Panc1 (cell line): ENCODE measurements at regions not wholly inside any gene's neighbourhood (a gene's known extent, or its start where the extent isn't known, plus 50 kb on each side); places are given as distances from the start of the nearest gene placed in this dataset.

Experiments used
- ATAC-seq: fragments of 200-7000 bp; cut with Tn5 transposase; 2 replicates; pipeline ENCODE4 v1.9.1; 2020; ENCODE audit warnings: mild to moderate bottlenecking, moderate library complexity
- BruUV-seq: library from RNA; stranded (reverse); fragments of 400-500 nt; replicated peaks from 2 replicates; lab custom pipeline; 2021; lab: Mats Ljungman, UMichigan
- CTCF ChIA-PET: fragments of 300-600 bp; sonication (Branson Sonifier 250); formaldehyde crosslinking; loops from one replicate; lab custom pipeline; 2022; ENCODE audit warnings: antibody characterized with exemption; lab: Charles Lee
- POLR2A ChIA-PET: fragments of 300-600 bp; sonication (Branson Sonifier 250); formaldehyde crosslinking; loops from one replicate; lab custom pipeline; 2022; ENCODE audit warnings: antibody characterized with exemption; lab: Charles Lee
- DNase-seq: peaks from one replicate; pipeline ENCODE4 v3.0.0-alpha.2; 2010; ENCODE audit warnings: low read depth, low spot score
- H3K27ac ChIP-seq: 2 replicates; pipeline ENCODE4 v1.5.1; 2011; ENCODE audit warnings: mild to moderate bottlenecking, low read length, inconsistent platforms
- H3K27me3 ChIP-seq: fragments of 200-500 bp; sonication (Bioruptor generic); 2 replicates; pipeline ENCODE4 v1.6.0; 2014; ENCODE audit warnings: low read length, inconsistent platforms; ENCODE audit not compliant: control insufficient read depth, insufficient read depth
- H3K36me3 ChIP-seq: fragments of 200-500 bp; sonication (Bioruptor generic); 2 replicates; pipeline ENCODE4 v1.5.1; 2014; ENCODE audit warnings: inconsistent platforms, mild to moderate bottlenecking, low read length, moderate library complexity; ENCODE audit not compliant: control insufficient read depth, insufficient read depth
- H3K4me1 ChIP-seq: 2 replicates; pipeline ENCODE4 v1.5.1; 2011; ENCODE audit warnings: inconsistent platforms, mild to moderate bottlenecking, low read length, moderate library complexity; ENCODE audit not compliant: control insufficient read depth, insufficient read depth
- H3K4me3 ChIP-seq, 2 experiments: 2 replicates each; pipeline ENCODE4 v1.5.1; 2011 to 2012; ENCODE audit warnings: low read depth in 2 of 2, low read length in 2 of 2, mild to moderate bottlenecking in 2 of 2, inconsistent platforms in 1 of 2, moderate library complexity in 1 of 2
- H3K9me3 ChIP-seq: fragments of 200-500 bp; sonication (Bioruptor generic); 2 replicates; pipeline ENCODE4 v1.5.1; 2014; ENCODE audit warnings: low read depth, mild to moderate bottlenecking, inconsistent platforms, low read length, moderate library complexity; ENCODE audit not compliant: control insufficient read depth, insufficient read depth
- POLR2AphosphoS5 ChIP-seq: IDR thresholded peaks from 2 replicates; pipeline ENCODE4 v1.6.1; 2012; ENCODE audit warnings: mild to moderate bottlenecking, low read depth, low read length, moderate library complexity
- SIN3A ChIP-seq: IDR thresholded peaks from 2 replicates; pipeline ENCODE4 v1.6.1; 2012; ENCODE audit warnings: low read depth, mild to moderate bottlenecking, low read length, moderate library complexity, borderline replicate concordance; ENCODE audit not compliant: insufficient read depth
- TCF7L2 ChIP-seq: IDR thresholded peaks from 2 replicates; pipeline ENCODE4 v1.6.1; 2011; ENCODE audit warnings: mild to moderate bottlenecking, low read depth, low read length, inconsistent platforms
- in situ Hi-C: cut with HindIII; loops from 2 replicates; pipeline ENCODE4 v1.10.0; 2016; ENCODE audit warnings: low sequenced_read_pairs, low pct_unique_long_range_greater_than_20kb
- intact Hi-C: fragments of 100-400 bp; cut with micrococcal nuclease; formaldehyde crosslinking; loops from one replicate; pipeline ENCODE4 v1.10.0; 2022; ENCODE audit not compliant: unreplicated experiment
- TF ChIP-seq, protein P1 (sequence below), 2 experiments: IDR thresholded peaks; 2 replicates each; pipeline ENCODE4 v1.6.1; 2011 to 2012; ENCODE audit warnings: low read depth in 2 of 2, control low read depth in 1 of 2, low read length in 1 of 2, mild to moderate bottlenecking in 1 of 2, moderate library complexity in 1 of 2; ENCODE audit not compliant: insufficient read depth in 1 of 2
- TF ChIP-seq, protein P2 (sequence below): fragments of 450-650 bp; IDR thresholded peaks from 2 replicates; pipeline ENCODE4 v1.5.1; 2017; ENCODE audit warnings: mild to moderate bottlenecking

DNA sequence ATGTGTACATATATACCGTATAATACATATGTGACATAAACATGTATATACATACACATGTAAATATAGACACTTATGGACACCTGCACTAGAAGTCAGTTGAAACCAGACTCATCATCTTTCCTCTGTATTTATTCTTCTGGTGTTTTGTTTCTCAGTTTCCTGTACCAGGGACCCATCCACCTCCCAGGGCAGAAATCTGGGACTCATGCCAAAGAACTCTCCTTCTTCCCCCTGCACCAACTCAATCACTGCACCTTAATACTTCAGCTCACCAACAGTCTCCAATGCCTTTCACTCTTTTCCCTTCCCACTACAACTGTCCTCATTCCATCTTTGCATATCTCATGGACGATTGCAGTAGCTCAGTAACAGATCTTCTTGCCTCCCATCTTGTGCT, 428.0 kb downstream of the FBXO15 start:
- intact Hi-C loops (no loop called here), in situ Hi-C loops (no loop called here)
- no peak overlapping the region for H3K4me3 ChIP-seq
- DNase-seq (no peak), ATAC-seq (no peak)
- no peaks in the 10 kb centered on the region for H3K36me3 ChIP-seq
- CTCF ChIA-PET, result no interaction called here
- H3K9me3 ChIP-seq, result no peaks in the 10 kb centered on the region
- TF ChIP-seq, protein P1, sequence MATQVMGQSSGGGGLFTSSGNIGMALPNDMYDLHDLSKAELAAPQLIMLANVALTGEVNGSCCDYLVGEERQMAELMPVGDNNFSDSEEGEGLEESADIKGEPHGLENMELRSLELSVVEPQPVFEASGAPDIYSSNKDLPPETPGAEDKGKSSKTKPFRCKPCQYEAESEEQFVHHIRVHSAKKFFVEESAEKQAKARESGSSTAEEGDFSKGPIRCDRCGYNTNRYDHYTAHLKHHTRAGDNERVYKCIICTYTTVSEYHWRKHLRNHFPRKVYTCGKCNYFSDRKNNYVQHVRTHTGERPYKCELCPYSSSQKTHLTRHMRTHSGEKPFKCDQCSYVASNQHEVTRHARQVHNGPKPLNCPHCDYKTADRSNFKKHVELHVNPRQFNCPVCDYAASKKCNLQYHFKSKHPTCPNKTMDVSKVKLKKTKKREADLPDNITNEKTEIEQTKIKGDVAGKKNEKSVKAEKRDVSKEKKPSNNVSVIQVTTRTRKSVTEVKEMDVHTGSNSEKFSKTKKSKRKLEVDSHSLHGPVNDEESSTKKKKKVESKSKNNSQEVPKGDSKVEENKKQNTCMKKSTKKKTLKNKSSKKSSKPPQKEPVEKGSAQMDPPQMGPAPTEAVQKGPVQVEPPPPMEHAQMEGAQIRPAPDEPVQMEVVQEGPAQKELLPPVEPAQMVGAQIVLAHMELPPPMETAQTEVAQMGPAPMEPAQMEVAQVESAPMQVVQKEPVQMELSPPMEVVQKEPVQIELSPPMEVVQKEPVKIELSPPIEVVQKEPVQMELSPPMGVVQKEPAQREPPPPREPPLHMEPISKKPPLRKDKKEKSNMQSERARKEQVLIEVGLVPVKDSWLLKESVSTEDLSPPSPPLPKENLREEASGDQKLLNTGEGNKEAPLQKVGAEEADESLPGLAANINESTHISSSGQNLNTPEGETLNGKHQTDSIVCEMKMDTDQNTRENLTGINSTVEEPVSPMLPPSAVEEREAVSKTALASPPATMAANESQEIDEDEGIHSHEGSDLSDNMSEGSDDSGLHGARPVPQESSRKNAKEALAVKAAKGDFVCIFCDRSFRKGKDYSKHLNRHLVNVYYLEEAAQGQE (IDR thresholded peaks at IDR 0.05; ENCODE audit: insufficient read depth in 1 of 2, low read depth in 2 of 2, low read length in 1 of 2), result no peak
- TF ChIP-seq TCF7L2 (no peak), SIN3A (no peak), POLR2AphosphoS5 (no peak)
- TF ChIP-seq, protein P2, sequence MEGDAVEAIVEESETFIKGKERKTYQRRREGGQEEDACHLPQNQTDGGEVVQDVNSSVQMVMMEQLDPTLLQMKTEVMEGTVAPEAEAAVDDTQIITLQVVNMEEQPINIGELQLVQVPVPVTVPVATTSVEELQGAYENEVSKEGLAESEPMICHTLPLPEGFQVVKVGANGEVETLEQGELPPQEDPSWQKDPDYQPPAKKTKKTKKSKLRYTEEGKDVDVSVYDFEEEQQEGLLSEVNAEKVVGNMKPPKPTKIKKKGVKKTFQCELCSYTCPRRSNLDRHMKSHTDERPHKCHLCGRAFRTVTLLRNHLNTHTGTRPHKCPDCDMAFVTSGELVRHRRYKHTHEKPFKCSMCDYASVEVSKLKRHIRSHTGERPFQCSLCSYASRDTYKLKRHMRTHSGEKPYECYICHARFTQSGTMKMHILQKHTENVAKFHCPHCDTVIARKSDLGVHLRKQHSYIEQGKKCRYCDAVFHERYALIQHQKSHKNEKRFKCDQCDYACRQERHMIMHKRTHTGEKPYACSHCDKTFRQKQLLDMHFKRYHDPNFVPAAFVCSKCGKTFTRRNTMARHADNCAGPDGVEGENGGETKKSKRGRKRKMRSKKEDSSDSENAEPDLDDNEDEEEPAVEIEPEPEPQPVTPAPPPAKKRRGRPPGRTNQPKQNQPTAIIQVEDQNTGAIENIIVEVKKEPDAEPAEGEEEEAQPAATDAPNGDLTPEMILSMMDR, result no peak
- no peak overlapping the region for H3K27ac ChIP-seq
- no TSS peak for BruUV-seq
- no peaks in the 10 kb centered on the region for H3K27me3 ChIP-seq
- H3K4me1 ChIP-seq, result no peaks in the 10 kb centered on the region
- POLR2A ChIA-PET, result no interaction called here

DNA sequence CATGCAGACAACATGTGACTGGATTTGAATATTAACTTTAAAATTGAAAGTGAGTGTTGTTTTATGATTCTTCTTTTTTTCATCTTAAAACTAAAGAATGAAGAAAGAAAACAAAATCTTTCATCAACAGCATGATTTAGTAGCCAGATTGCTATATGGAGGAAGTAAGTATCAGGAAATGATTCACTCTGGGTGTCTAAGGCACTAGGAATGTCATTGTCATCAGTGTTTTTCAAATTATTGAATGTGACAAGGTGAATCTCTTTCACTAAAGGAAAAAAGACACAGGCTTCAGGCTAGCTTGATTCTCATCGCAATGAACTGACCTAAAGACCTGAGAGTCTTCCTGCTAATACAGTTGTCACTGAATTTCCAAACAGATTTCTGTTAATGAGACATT, 430.1 kb downstream of the FBXO15 start:
- in situ Hi-C loops, result no loop called here
- intact Hi-C loops, result no loop called here
- BruUV-seq, result no TSS peak
- no peak for ATAC-seq
- Histone ChIP-seq H3K36me3 (no peaks in the 10 kb centered on the region), H3K4me3 (no peak overlapping the region), H3K9me3 (no peaks in the 10 kb centered on the region), H3K27me3 (no peaks in the 10 kb centered on the region; the same call in 1 of the 2 replicates), H3K4me1 (no peaks in the 10 kb centered on the region), H3K27ac (no peak overlapping the region)
- ChIA-PET POLR2A (no interaction called here), CTCF (no interaction called here)
- TF ChIP-seq, protein P2, result no peak
- TF ChIP-seq, protein P1 (IDR thresholded peaks at IDR 0.05; ENCODE audit: insufficient read depth in 1 of 2, low read depth in 2 of 2, low read length in 1 of 2), result no peak
- no peak for TF ChIP-seq SIN3A
- no peak for TF ChIP-seq TCF7L2
- no peak for TF ChIP-seq POLR2AphosphoS5
- DNase-seq, result peak; percentile 36
